Mucosa of descending colon (tissue), 3 donors: ENCODE measurements at regions not wholly inside any gene's neighbourhood (a gene's known extent, or its start where the extent isn't known, plus 50 kb on each side); places are given as distances from the start of the nearest gene placed in this dataset.

Experiments used
- ATAC-seq: fragments of 200-7000 bp; cut with Tn5 transposase; one replicate; pipeline ENCODE4 v1.9.1; 2020; ENCODE audit warnings: mild to moderate bottlenecking, moderate library complexity
- DNase-seq, 3 donors: peaks; one replicate each; pipeline ENCODE4 v3.0.0-alpha.2; 2020
- H3K36me3 ChIP-seq: fragments of 200-600 bp; one replicate; pipeline ENCODE4 v1.8.0; 2021; ENCODE audit warnings: low read depth, mild to moderate bottlenecking
- H3K4me1 ChIP-seq: fragments of 200-600 bp; one replicate; pipeline ENCODE4 v1.8.0; 2021; ENCODE audit warnings: low read depth, mild to moderate bottlenecking
- H3K4me3 ChIP-seq: fragments of 200-600 bp; one replicate; pipeline ENCODE4 v1.8.0; 2021; ENCODE audit warnings: mild to moderate bottlenecking
- H3K9me3 ChIP-seq: fragments of 200-600 bp; one replicate; pipeline ENCODE4 v1.8.0; 2021; ENCODE audit warnings: mild to moderate bottlenecking
- CTCF ChIP-seq: fragments of 200-600 bp; IDR thresholded peaks from one replicate; pipeline ENCODE4 v1.8.0; 2022; ENCODE audit warnings: antibody characterized with exemption, mild to moderate bottlenecking
- intact Hi-C, 2 donors: fragments of 100-400 bp; cut with DNase I in 1 of 2; cut with micrococcal nuclease in 1 of 2; formaldehyde crosslinking; loops; one replicate each; pipeline versions ENCODE4 v1.11.0 to v1.11.1; 2022; cut with DNase I, micrococcal nuclease
- donor health status: DM: no; HTN: no; CAD: no; lungs with moderate emphysema.
- donor health status: DM: no; HTN: no; CAD: no.
- donor health status: DM: no; HTN: yes; CAD: no.

- intact Hi-C loops: no loop called here
- Histone ChIP-seq H3K4me3 (no peak overlapping the region), H3K9me3 (no peaks in the 10 kb centered on the region), H3K4me1 (no peaks in the 10 kb centered on the region), H3K36me3 (no peaks in the 10 kb centered on the region)
- ATAC-seq (no peak), DNase-seq (no peak)
- TF ChIP-seq CTCF: no peak
These were observed 354.4 kb downstream of the SETD4 start for GRCh38 chr21:35705888-35706287.

GRCh38 chr21:35705237-35705887 lies 355.0 kb downstream of the SETD4 start:
- Histone ChIP-seq H3K36me3 (no peaks in the 10 kb centered on the region), H3K4me1 (no peaks in the 10 kb centered on the region), H3K4me3 (no peak overlapping the region), H3K9me3 (no peaks in the 10 kb centered on the region)
- intact Hi-C loops: no loop called here
- DNase-seq (no peak), ATAC-seq (no peak)
- TF ChIP-seq CTCF: no peak

GRCh38 chr21:35703704-35704103 lies 356.6 kb downstream of the SETD4 start:
- H3K36me3 ChIP-seq: no peaks in the 10 kb centered on the region
- intact Hi-C loops: no loop called here
- no peak for DNase-seq

GRCh38 chr21:35699361-35699760 lies 361.0 kb downstream of the SETD4 start:
- DNase-seq (no peak), ATAC-seq (no peak)
- no peaks in the 10 kb centered on the region for H3K9me3 ChIP-seq
- H3K4me3 ChIP-seq: no peak overlapping the region
- intact Hi-C loops: no loop called here
- no peaks in the 10 kb centered on the region for H3K36me3 ChIP-seq
- no peak for TF ChIP-seq CTCF
- H3K4me1 ChIP-seq: no peaks in the 10 kb centered on the region

More at GRCh38 chr21:35703704-35704103, 356.6 kb downstream of the SETD4 start:
- Histone ChIP-seq H3K4me1 (no peaks in the 10 kb centered on the region), H3K9me3 (no peaks in the 10 kb centered on the region), H3K4me3 (no peak overlapping the region)
- no peak for TF ChIP-seq CTCF
- ATAC-seq: no peak

DNA sequence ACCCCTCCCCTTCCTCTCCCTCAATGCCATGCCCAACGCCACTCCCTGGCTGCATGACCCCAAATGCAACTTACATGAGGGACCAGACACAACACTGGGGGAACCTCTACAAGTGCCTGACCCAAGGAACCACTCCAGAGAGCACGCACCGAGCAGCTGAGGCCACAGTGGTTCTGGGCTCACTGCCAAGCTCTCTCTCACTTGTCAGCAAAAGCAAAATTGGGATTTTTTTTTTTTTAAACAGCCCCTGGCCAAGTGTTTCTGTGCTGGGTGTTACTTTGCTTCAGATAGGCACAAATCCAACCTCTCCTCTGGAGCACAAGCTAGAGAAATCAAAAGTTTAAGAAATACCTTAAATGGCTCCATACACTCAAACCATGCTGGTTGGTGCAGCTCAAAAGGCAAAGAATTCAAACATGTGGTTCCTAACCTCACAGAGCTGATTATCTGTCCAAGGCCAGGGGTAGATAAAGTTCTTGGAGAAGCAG lies 363.0 kb downstream of the SETD4 start:
- peak in 2 of 3 donors; percentile 33 to 69 for DNase-seq
- Histone ChIP-seq H3K4me3 (no peak overlapping the region), H3K36me3 (no peaks in the 10 kb centered on the region), H3K4me1 (no peaks in the 10 kb centered on the region), H3K9me3 (no peaks in the 10 kb centered on the region)
- ATAC-seq: no peak
- no peak for TF ChIP-seq CTCF
- intact Hi-C loops: no loop called here
